ENCODE measurements at regions not wholly inside any gene's neighbourhood (a gene's known extent, or its start where the extent isn't known, plus 50 kb on each side); places are given as distances from the start of the nearest gene placed in this dataset.

GRCh38 chr6:82761674-82762345 is 303.8 kb downstream of the UBE3D start:
- no peaks in the 10 kb centered on the region for H3K4me1 ChIP-seq
- H3K36me3 ChIP-seq, result no peaks in the 10 kb centered on the region
- H3K27ac ChIP-seq, result no peak overlapping the region
- DNase-seq (no peak), ATAC-seq (ENCODE audit: low FRiP score in 2 of 2) (no peak)
- WGBS, 2 donors, result 67 to 81% methylated on average over 2 of the region's 2 CpGs
- H3K9me3 ChIP-seq, result no peaks in the 10 kb centered on the region
- no peaks in the 10 kb centered on the region for H3K27me3 ChIP-seq
- TF ChIP-seq POLR2AphosphoS5 (IDR thresholded peaks at IDR 0.05), result no peak
- no peak for TF ChIP-seq EP300 (IDR thresholded peaks at IDR 0.05)
- TF ChIP-seq CTCF (IDR thresholded peaks at IDR 0.05), result no peak
- H3K4me3 ChIP-seq, result no peak overlapping the region

DNA sequence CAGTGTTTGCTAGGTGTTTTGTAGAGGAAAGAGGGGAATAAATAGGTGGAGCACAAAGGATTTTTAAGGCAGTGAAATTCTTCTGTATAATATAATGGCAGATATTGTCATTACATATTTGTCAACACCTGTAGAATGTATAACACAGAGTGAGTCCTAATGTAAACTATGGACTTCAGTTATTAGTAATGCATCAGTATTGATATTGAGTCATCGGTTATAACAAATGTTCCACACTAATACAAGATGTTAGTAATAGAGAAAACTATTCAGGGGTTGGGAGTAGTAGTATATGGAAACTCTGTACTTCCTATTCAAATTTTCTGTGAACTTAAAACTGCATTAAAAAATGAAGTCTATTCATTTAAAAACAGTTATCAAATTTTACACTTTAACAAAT is 299.2 kb downstream of the UBE3D start:
- Histone ChIP-seq H3K36me3 (no peaks in the 10 kb centered on the region), H3K4me3 (no peak overlapping the region), H3K27me3 (no peaks in the 10 kb centered on the region), H3K27ac (no peak overlapping the region), H3K4me1 (no peaks in the 10 kb centered on the region), H3K9me3 (no peaks in the 10 kb centered on the region)
- ATAC-seq (ENCODE audit: low FRiP score in 2 of 2) (no peak), DNase-seq (no peak)
- TF ChIP-seq POLR2A (IDR thresholded peaks at IDR 0.05) (no peak), POLR2AphosphoS5 (IDR thresholded peaks at IDR 0.05) (no peak), CTCF (IDR thresholded peaks at IDR 0.05) (no peak), EP300 (IDR thresholded peaks at IDR 0.05) (no peak)
- WGBS, 2 donors, result 93 to 95% methylated on average over 1 of the region's 1 CpG

DNA sequence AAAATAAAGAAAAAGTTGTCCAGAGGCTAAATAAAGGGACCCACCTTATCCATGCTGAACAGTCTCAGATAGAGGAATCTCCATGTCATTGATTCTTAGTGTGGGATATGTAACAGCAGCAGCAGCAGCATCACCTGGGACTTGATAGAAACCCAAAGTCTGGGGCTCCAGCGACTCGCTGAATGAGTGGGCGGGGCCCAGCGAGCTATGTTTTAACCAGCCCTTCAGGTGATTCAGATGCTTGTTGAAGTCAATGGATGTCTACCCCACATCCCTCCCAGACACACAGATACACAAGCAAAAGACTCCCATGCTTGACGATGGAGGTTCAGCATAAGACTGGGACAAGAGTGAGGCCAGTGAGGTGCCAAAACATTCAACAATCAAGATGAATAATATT is 298.6 kb downstream of the UBE3D start:
- Histone ChIP-seq H3K36me3 (no peaks in the 10 kb centered on the region), H3K9me3 (no peaks in the 10 kb centered on the region), H3K27me3 (no peaks in the 10 kb centered on the region), H3K4me3 (no peak overlapping the region), H3K4me1 (no peaks in the 10 kb centered on the region), H3K27ac (no peak overlapping the region)
- TF ChIP-seq EP300 (IDR thresholded peaks at IDR 0.05), result no peak
- TF ChIP-seq POLR2AphosphoS5 (IDR thresholded peaks at IDR 0.05), result no peak
- no peak for TF ChIP-seq CTCF (IDR thresholded peaks at IDR 0.05)
- no peak for TF ChIP-seq POLR2A (IDR thresholded peaks at IDR 0.05)
- ATAC-seq (ENCODE audit: low FRiP score in 2 of 2), result no peak
- DNase-seq, result peak in 1 of 2 donors; percentile 25
- WGBS, 2 donors, result 76 to 78% methylated on average over 5 of the region's 5 CpGs

DNA sequence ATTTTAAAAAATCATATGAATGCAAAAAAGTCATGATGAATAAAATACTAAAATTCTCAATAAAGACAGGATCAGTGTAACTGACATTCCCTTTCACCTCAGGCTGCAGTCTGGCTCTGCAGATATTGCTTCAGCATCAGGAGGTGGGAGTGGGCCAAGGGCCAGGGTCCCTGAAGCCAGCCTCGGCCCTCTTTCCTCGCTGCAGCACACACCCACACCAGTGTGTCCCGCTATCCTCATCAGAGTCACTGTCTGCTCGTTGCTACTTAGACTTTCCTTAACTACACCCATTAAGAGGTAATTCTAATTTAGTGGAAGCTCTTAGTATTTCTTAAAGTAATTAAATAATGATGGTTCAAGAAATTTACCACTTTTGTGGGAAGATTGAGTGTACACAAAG is 298.2 kb downstream of the UBE3D start:
- no peaks in the 10 kb centered on the region for H3K27me3 ChIP-seq
- no peak overlapping the region for H3K27ac ChIP-seq
- ATAC-seq (ENCODE audit: low FRiP score in 2 of 2) (no peak), DNase-seq (peak in 1 of 2 donors; percentile 22)
- H3K36me3 ChIP-seq, result no peaks in the 10 kb centered on the region
- H3K4me3 ChIP-seq, result no peak overlapping the region
- H3K9me3 ChIP-seq, result no peaks in the 10 kb centered on the region
- no peaks in the 10 kb centered on the region for H3K4me1 ChIP-seq
- TF ChIP-seq EP300 (IDR thresholded peaks at IDR 0.05) (no peak), CTCF (IDR thresholded peaks at IDR 0.05) (no peak), POLR2A (IDR thresholded peaks at IDR 0.05) (no peak), POLR2AphosphoS5 (IDR thresholded peaks at IDR 0.05) (no peak)
- WGBS, 2 donors, result 83 to 87% methylated on average over 4 of the region's 4 CpGs
